Gastroesophageal sphincter (tissue), 3 donors: ENCODE measurements at regions not wholly inside any gene's neighbourhood (a gene's known extent, or its start where the extent isn't known, plus 50 kb on each side); places are given as distances from the start of the nearest gene placed in this dataset.

Experiments used
- CTCF ChIP-seq, 4 experiments: fragments of 200-600 bp in 2 of 4; fragments of 450-650 bp in 2 of 4; sonication (generic) in 1 of 4; IDR thresholded peaks; one replicate each; pipeline ENCODE4 v1.5.1; 2017 to 2019; ENCODE audit warnings: antibody characterized with exemption in 4 of 4, mild to moderate bottlenecking in 2 of 4, moderate library complexity in 2 of 4
- EP300 ChIP-seq: sonication (generic); formaldehyde crosslinking; IDR thresholded peaks from one replicate; pipeline ENCODE4 v1.6.1; 2017; ENCODE audit warnings: antibody characterized with exemption, mild to moderate bottlenecking
- POLR2A ChIP-seq, 2 donors: fragments of 450-650 bp; IDR thresholded peaks; one replicate each; pipeline ENCODE4 v1.6.1; 2017; ENCODE audit warnings: antibody characterized with exemption in 2 of 2, mild to moderate bottlenecking in 2 of 2, moderate library complexity in 1 of 2
- POLR2AphosphoS5 ChIP-seq: sonication (generic); formaldehyde crosslinking; IDR thresholded peaks from one replicate; pipeline ENCODE4 v1.6.1; 2017; ENCODE audit warnings: antibody characterized with exemption

- no peak for TF ChIP-seq CTCF (IDR thresholded peaks at IDR 0.05)
- no peak for TF ChIP-seq EP300
- no peak for TF ChIP-seq POLR2A (IDR thresholded peaks at IDR 0.05)
- no peak for TF ChIP-seq POLR2AphosphoS5
Measured at GRCh38 chr13:27680465-27680864, 58.8 kb downstream of the POLR1D start.
